Neural progenitor cell (in vitro differentiated cells): ENCODE measurements at regions not wholly inside any gene's neighbourhood (a gene's known extent, or its start where the extent isn't known, plus 50 kb on each side); places are given as distances from the start of the nearest gene placed in this dataset.

Source experiments
- CTCF ChIP-seq: fragments of 200-600 bp; sonication (generic); IDR thresholded peaks from 2 replicates; pipeline ENCODE4 v1.5.1; 2017; ENCODE audit warnings: antibody characterized with exemption, mild to moderate bottlenecking
- EZH2phosphoT487 ChIP-seq: fragments of 200-600 bp; sonication (generic); IDR thresholded peaks from 2 replicates; pipeline ENCODE4 v1.6.1; 2017; ENCODE audit warnings: antibody characterized with exemption

GRCh38 chr2:161029321-161029720, 130.9 kb upstream of the TANK start:
- TF ChIP-seq EZH2phosphoT487: no peak
- TF ChIP-seq CTCF: no peak
